Mucosa of descending colon (tissue), 3 donors: ENCODE measurements at regions not wholly inside any gene's neighbourhood (a gene's known extent, or its start where the extent isn't known, plus 50 kb on each side); places are given as distances from the start of the nearest gene placed in this dataset.

Experiments used
- ATAC-seq: fragments of 200-7000 bp; cut with Tn5 transposase; one replicate; pipeline ENCODE4 v1.9.1; 2020; ENCODE audit warnings: mild to moderate bottlenecking, moderate library complexity
- DNase-seq, 3 donors: peaks; one replicate each; pipeline ENCODE4 v3.0.0-alpha.2; 2020
- H3K36me3 ChIP-seq: fragments of 200-600 bp; one replicate; pipeline ENCODE4 v1.8.0; 2021; ENCODE audit warnings: low read depth, mild to moderate bottlenecking
- H3K4me1 ChIP-seq: fragments of 200-600 bp; one replicate; pipeline ENCODE4 v1.8.0; 2021; ENCODE audit warnings: low read depth, mild to moderate bottlenecking
- H3K4me3 ChIP-seq: fragments of 200-600 bp; one replicate; pipeline ENCODE4 v1.8.0; 2021; ENCODE audit warnings: mild to moderate bottlenecking
- H3K9me3 ChIP-seq: fragments of 200-600 bp; one replicate; pipeline ENCODE4 v1.8.0; 2021; ENCODE audit warnings: mild to moderate bottlenecking
- CTCF ChIP-seq: fragments of 200-600 bp; IDR thresholded peaks from one replicate; pipeline ENCODE4 v1.8.0; 2022; ENCODE audit warnings: antibody characterized with exemption, mild to moderate bottlenecking
- intact Hi-C, 2 donors: fragments of 100-400 bp; cut with DNase I in 1 of 2; cut with micrococcal nuclease in 1 of 2; formaldehyde crosslinking; loops; one replicate each; pipeline versions ENCODE4 v1.11.0 to v1.11.1; 2022; cut with DNase I, micrococcal nuclease
- donor health status: DM: no; HTN: no; CAD: no; lungs with moderate emphysema.
- donor health status: DM: no; HTN: no; CAD: no.
- donor health status: DM: no; HTN: yes; CAD: no.

- ATAC-seq, result peak; percentile 80
- no peaks in the 10 kb centered on the region for H3K9me3 ChIP-seq
- H3K36me3 ChIP-seq, result no peaks in the 10 kb centered on the region
- H3K4me1 ChIP-seq, result peaks cover 26% of the 10 kb centered on the region
- H3K4me3 ChIP-seq, result no peak overlapping the region
- intact Hi-C loops, result loop anchor here in 1 of 2 donors (10.0 kb wide), 1 partner anchor 96 kb away; no protein-coding TSS in a partner anchor
- peak in 2 of 3 donors; percentile 30 to 63 for DNase-seq
- TF ChIP-seq CTCF, result no peak
These were observed 122.4 kb downstream of the RIN2 start for GRCh38 chr20:19880256-19881079.

GRCh38 chr20:19881080-19881840 is 123.2 kb downstream of the RIN2 start:
- Histone ChIP-seq H3K4me1 (peaks cover 25% of the 10 kb centered on the region), H3K4me3 (no peak overlapping the region), H3K36me3 (no peaks in the 10 kb centered on the region), H3K9me3 (no peaks in the 10 kb centered on the region)
- DNase-seq (no peak), ATAC-seq (no peak)
- intact Hi-C loops, result loop anchor here in 1 of 2 donors (10.0 kb wide), 1 partner anchor 96 kb away; no protein-coding TSS in a partner anchor
- TF ChIP-seq CTCF, result no peak

- Histone ChIP-seq H3K36me3 (no peaks in the 10 kb centered on the region), H3K4me3 (no peak overlapping the region), H3K9me3 (no peaks in the 10 kb centered on the region), H3K4me1 (peaks cover 20% of the 10 kb centered on the region)
- ATAC-seq (no peak), DNase-seq (no peak)
- intact Hi-C loops, result loop anchor here in 1 of 2 donors (10.0 kb wide), 1 partner anchor 97 kb away; no protein-coding TSS in a partner anchor
- no peak for TF ChIP-seq CTCF
These were observed 123.9 kb downstream of the RIN2 start for GRCh38 chr20:19881990-19882389.

- Histone ChIP-seq H3K4me1 (peaks cover 20% of the 10 kb centered on the region), H3K9me3 (no peaks in the 10 kb centered on the region), H3K36me3 (no peaks in the 10 kb centered on the region), H3K4me3 (no peak overlapping the region)
- intact Hi-C loops, result loop anchor here in 1 of 2 donors (10.0 kb wide), 1 partner anchor 98 kb away; no protein-coding TSS in a partner anchor
- TF ChIP-seq CTCF, result no peak
- ATAC-seq (no peak), DNase-seq (no peak)
These were observed 124.4 kb downstream of the RIN2 start for GRCh38 chr20:19882446-19882845.

- intact Hi-C loops, result loop anchor here in 1 of 2 donors (10.0 kb wide), 1 partner anchor 99 kb away; no protein-coding TSS in a partner anchor
- no peak for ATAC-seq
- H3K36me3 ChIP-seq, result no peaks in the 10 kb centered on the region
- DNase-seq, result no peak
- peaks cover 23% of the 10 kb centered on the region for H3K4me1 ChIP-seq
- H3K9me3 ChIP-seq, result no peaks in the 10 kb centered on the region
- TF ChIP-seq CTCF, result no peak
- no peak overlapping the region for H3K4me3 ChIP-seq
These were observed 125.4 kb downstream of the RIN2 start for GRCh38 chr20:19883501-19883900.
